ENCODE measurements at regions not wholly inside any gene's neighbourhood (a gene's known extent, or its start where the extent isn't known, plus 50 kb on each side); places are given as distances from the start of the nearest gene placed in this dataset.

DNA sequence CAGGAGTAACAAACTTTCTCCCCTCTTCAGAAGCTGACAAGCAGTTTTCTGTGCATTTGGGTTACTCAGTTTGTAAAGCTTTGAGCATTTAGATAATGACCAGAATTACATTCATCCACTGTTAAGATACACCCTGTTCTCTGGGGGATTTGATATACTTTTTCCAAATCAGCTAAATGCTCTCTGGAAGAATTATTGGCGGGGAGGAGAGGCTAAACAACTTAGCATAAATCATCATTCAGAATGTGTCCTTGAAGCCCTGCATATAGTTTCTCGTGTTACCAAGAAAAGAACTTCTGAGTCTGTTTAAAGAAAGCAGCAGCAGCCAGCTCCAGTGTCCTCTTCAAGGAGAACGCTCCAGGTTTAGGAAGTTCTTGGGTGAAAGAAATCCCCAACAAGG, 54.9 kb upstream of the LDLRAD3 start:
- no peak for TF ChIP-seq POLR2A (IDR thresholded peaks at IDR 0.05)
- TF ChIP-seq, protein P1, sequence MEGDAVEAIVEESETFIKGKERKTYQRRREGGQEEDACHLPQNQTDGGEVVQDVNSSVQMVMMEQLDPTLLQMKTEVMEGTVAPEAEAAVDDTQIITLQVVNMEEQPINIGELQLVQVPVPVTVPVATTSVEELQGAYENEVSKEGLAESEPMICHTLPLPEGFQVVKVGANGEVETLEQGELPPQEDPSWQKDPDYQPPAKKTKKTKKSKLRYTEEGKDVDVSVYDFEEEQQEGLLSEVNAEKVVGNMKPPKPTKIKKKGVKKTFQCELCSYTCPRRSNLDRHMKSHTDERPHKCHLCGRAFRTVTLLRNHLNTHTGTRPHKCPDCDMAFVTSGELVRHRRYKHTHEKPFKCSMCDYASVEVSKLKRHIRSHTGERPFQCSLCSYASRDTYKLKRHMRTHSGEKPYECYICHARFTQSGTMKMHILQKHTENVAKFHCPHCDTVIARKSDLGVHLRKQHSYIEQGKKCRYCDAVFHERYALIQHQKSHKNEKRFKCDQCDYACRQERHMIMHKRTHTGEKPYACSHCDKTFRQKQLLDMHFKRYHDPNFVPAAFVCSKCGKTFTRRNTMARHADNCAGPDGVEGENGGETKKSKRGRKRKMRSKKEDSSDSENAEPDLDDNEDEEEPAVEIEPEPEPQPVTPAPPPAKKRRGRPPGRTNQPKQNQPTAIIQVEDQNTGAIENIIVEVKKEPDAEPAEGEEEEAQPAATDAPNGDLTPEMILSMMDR (IDR thresholded peaks at IDR 0.05) = no peak

Data from Peyer's patch (tissue), 4 donors.